Erythroblast (primary cell): ENCODE measurements at regions not wholly inside any gene's neighbourhood (a gene's known extent, or its start where the extent isn't known, plus 50 kb on each side); places are given as distances from the start of the nearest gene placed in this dataset.

ENCODE experiments used
- GATA1 ChIP-seq: IDR thresholded peaks from 2 replicates; pipeline ENCODE4 v1.6.1; 2011; ENCODE audit warnings: low read depth, mild to moderate bottlenecking, control low read depth, low read length, moderate library complexity
- POLR2A ChIP-seq: IDR thresholded peaks from 2 replicates; pipeline ENCODE4 v1.6.1; 2011; ENCODE audit warnings: mild to moderate bottlenecking, low read length

DNA sequence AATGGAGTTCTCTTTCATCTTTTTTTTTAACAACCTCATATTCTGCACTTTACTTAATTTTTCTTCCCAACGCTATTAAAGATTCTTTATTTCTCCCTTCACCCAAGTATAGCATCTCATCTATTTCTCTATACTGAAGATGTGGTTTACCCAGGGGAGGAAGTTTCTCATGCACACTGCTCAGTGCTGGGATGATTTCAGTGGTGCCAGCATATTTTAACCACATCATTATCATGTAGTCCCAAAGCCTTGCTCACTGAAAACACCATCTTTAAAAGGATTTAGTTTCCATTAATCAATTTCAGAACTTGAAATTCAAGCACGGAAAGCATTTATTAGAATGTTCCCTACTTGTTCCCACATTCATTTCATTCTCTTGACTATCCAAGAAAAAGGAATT, 725.7 kb downstream of the USP25 start:
- TF ChIP-seq POLR2A (no peak), GATA1 (no peak)
